ENCODE measurements at regions not wholly inside any gene's neighbourhood (a gene's known extent, or its start where the extent isn't known, plus 50 kb on each side); places are given as distances from the start of the nearest gene placed in this dataset.

- Mint-ChIP-seq H3K27ac (no peak overlapping the region), H3K27me3 (peaks cover 1% of the 10 kb centered on the region), H3K9me3 (no peaks in the 10 kb centered on the region), H3K36me3 (ENCODE audit: low read depth) (no peaks in the 10 kb centered on the region), H3K4me3 (no peak overlapping the region), H3K4me1 (ENCODE audit: low read depth) (no peaks in the 10 kb centered on the region)
- no peak for ATAC-seq
- no peak for DNase-seq
- intact Hi-C loops (cut with micrococcal nuclease): no loop called here
- CTCF ChIA-PET: no interaction called here
- POLR2A ChIA-PET: interaction anchor here (0.6 kb wide), 1 partner anchor 98 kb away, joined by 5 read pairs; no protein-coding TSS in a partner anchor
- TF ChIP-seq CTCF (IDR thresholded peaks at IDR 0.05): no peak
Measured at GRCh38 chr10:10045765-10046028, 972.0 kb upstream of the CELF2 start.

GRCh38 chr10:10047426-10047825 is 970.2 kb upstream of the CELF2 start:
- no peak overlapping the region for H3K27ac Mint-ChIP-seq

GRCh38 chr10:10053051-10053450 is 964.6 kb upstream of the CELF2 start:
- ChIA-PET POLR2A (no interaction called here), CTCF (no interaction called here)
- Mint-ChIP-seq H3K36me3 (ENCODE audit: low read depth) (no peaks in the 10 kb centered on the region), H3K27ac (no peak overlapping the region), H3K4me1 (ENCODE audit: low read depth) (no peaks in the 10 kb centered on the region), H3K27me3 (peaks cover 2% of the 10 kb centered on the region), H3K9me3 (no peaks in the 10 kb centered on the region), H3K4me3 (no peak overlapping the region)
- DNase-seq (no peak), ATAC-seq (no peak)
- intact Hi-C loops (cut with micrococcal nuclease): no loop called here
- no peak for TF ChIP-seq CTCF (IDR thresholded peaks at IDR 0.05)

More at GRCh38 chr10:10047426-10047825, 970.2 kb upstream of the CELF2 start:
- TF ChIP-seq CTCF (IDR thresholded peaks at IDR 0.05): no peak
- intact Hi-C loops (cut with micrococcal nuclease): no loop called here
- no peaks in the 10 kb centered on the region for H3K4me1 Mint-ChIP-seq (ENCODE audit: low read depth)
- ChIA-PET CTCF (no interaction called here), POLR2A (no interaction called here)
- no peaks in the 10 kb centered on the region for H3K36me3 Mint-ChIP-seq (ENCODE audit: low read depth)
- H3K4me3 Mint-ChIP-seq: no peak overlapping the region
- ATAC-seq: no peak
- H3K9me3 Mint-ChIP-seq: no peaks in the 10 kb centered on the region
- H3K27me3 Mint-ChIP-seq: no peaks in the 10 kb centered on the region
- no peak for DNase-seq

- ATAC-seq (no peak), DNase-seq (no peak)
- H3K4me3 Mint-ChIP-seq: no peak overlapping the region
- H3K27ac Mint-ChIP-seq: no peak overlapping the region
- POLR2A ChIA-PET: no interaction called here
- CTCF ChIA-PET: no interaction called here
- no peaks in the 10 kb centered on the region for H3K9me3 Mint-ChIP-seq
- intact Hi-C loops (cut with micrococcal nuclease): no loop called here
- H3K4me1 Mint-ChIP-seq (ENCODE audit: low read depth): no peaks in the 10 kb centered on the region
- no peak for TF ChIP-seq CTCF (IDR thresholded peaks at IDR 0.05)
- H3K36me3 Mint-ChIP-seq (ENCODE audit: low read depth): no peaks in the 10 kb centered on the region
- H3K27me3 Mint-ChIP-seq: peaks cover 2% of the 10 kb centered on the region
Measured at GRCh38 chr10:10054466-10054865, 963.2 kb upstream of the CELF2 start.

- no peak overlapping the region for H3K4me3 Mint-ChIP-seq
- ATAC-seq (no peak), DNase-seq (no peak)
- no peaks in the 10 kb centered on the region for H3K4me1 Mint-ChIP-seq (ENCODE audit: low read depth)
- intact Hi-C loops (cut with micrococcal nuclease): no loop called here
- no peak overlapping the region for H3K27ac Mint-ChIP-seq
- CTCF ChIA-PET: no interaction called here
- H3K36me3 Mint-ChIP-seq (ENCODE audit: low read depth): no peaks in the 10 kb centered on the region
- H3K27me3 Mint-ChIP-seq: peaks cover 2% of the 10 kb centered on the region
- POLR2A ChIA-PET: no interaction called here
- no peak for TF ChIP-seq CTCF (IDR thresholded peaks at IDR 0.05)
- no peaks in the 10 kb centered on the region for H3K9me3 Mint-ChIP-seq
Measured at GRCh38 chr10:10055656-10056442, 961.8 kb upstream of the CELF2 start.

All from activated CD8-positive, alpha-beta T cell treated with anti-CD3 and anti-CD28 coated beads for 36 hours (primary cell).